ENCODE measurements at regions not wholly inside any gene's neighbourhood (a gene's known extent, or its start where the extent isn't known, plus 50 kb on each side); places are given as distances from the start of the nearest gene placed in this dataset.
"Not testable (repeated sequence)": the region's sequence is repeated elsewhere in the genome, so short reads cannot be mapped to it uniquely, and the experiment has no call there.

DNA sequence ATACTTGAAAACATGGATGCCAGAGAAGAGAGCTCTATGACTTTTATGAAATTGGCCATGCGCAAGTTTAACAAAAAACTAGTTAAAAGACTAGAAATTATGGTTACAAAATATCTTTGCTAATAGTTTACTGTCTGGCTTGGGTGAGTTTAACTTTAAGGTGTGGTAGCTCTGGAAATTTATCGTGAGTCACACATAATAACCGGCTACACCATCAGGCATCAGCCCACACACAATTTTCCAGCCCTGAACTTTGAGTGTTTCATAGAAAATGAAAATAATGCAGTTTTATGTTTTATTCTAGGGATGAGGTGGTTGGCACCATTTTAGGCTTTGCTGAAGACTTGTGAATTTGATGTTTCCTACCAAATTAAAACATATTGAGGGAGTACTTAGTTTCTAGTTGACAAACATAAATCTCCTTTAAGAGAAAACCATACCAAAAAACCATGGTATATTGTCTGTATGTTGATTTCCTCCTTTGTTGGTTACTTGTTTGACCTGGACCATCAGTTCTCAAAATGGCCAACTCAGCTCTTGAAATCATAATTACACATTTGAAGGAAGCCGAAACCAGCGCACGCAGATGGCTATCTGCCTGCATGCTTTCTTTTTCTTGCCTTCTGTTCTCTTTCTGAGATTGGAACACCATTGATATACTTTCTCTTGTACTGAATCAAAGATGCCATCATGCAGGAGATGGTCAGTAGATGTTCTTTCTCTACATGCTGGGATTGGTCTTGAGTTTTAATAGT, 125.1 kb downstream of the AKAP11 start:
- no peak for DNase-seq (ENCODE audit: extremely low read depth in 1 of 2, low read depth in 1 of 2)

- DNase-seq (ENCODE audit: extremely low read depth in 1 of 2, low read depth in 1 of 2): no peak
These were observed 126.6 kb downstream of the AKAP11 start for GRCh38 chr13:42398533-42398932.

GRCh38 chr13:42400188-42400833, 128.4 kb downstream of the AKAP11 start:
- no peak for DNase-seq (ENCODE audit: extremely low read depth in 1 of 2, low read depth in 1 of 2)

GRCh38 chr13:42401376-42401775, 129.4 kb downstream of the AKAP11 start:
- DNase-seq (ENCODE audit: extremely low read depth in 1 of 2, low read depth in 1 of 2): no peak

GRCh38 chr13:42405665-42406390, 133.9 kb downstream of the AKAP11 start:
- DNase-seq (ENCODE audit: extremely low read depth in 1 of 2, low read depth in 1 of 2): peak in 1 of 2 donors; percentile 68

DNA sequence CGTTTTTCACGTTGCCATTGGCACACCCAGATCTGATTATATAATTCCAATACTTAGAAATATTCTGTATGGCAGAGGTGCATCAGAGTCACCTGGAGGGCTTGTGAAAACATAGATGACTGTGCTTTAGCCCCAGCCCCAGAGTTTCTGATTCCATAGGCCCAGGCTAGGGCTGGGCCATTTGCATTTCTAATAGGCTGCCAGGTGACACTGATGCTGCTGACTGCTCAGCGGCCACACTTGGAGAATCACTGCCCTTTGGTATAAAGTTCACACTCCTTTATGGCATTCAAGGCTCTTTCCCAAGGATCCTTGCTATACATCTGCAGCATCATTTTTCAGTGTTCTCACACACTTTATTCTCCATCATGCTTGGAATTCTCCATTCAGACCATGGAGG, 137.1 kb downstream of the AKAP11 start:
- no peak for DNase-seq (ENCODE audit: extremely low read depth in 1 of 2, low read depth in 1 of 2)

GRCh38 chr13:42409551-42409950, 137.6 kb downstream of the AKAP11 start:
- DNase-seq (ENCODE audit: extremely low read depth in 1 of 2, low read depth in 1 of 2): no peak

- no peak for DNase-seq (ENCODE audit: extremely low read depth in 1 of 2, low read depth in 1 of 2)
These were observed 141.0 kb downstream of the AKAP11 start for GRCh38 chr13:42412812-42413483.

DNA sequence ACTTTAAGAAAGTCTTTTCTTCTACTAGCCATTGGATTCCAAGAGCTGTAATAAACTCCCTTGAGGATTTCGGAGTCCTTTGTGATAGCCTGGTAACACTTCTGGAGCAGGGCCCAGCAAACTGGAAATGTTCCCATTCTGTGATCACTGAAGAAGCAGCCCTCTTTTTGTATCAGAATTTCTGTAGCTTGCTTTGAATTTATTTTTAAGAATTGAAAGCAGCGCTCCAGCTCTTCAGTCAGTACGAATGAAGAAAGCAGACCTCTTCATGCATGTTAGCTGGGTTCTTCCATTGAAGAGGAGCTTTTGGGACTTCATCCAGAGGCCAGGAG, 141.5 kb downstream of the AKAP11 start:
- no peak for DNase-seq (ENCODE audit: extremely low read depth in 1 of 2, low read depth in 1 of 2)

DNA sequence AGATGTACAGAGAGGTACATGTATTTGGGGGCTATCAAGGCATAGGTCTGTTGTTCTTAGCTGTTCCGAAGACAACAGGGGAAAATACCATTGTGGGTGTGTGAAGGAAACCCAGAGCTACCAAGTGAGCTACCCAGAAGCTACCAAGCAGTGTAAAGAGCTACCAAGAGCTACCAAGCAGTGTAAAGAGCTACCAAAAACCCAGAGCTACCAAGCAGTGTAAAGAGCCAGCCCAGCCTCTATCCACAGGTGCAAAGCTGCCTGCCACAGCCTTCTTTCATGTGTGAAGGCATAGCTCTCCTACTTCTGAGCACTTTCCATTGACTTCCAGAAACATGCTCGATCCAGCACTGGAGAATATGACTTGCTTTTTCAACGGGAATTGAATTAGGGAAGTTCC, 145.7 kb downstream of the AKAP11 start:
- DNase-seq (ENCODE audit: extremely low read depth in 1 of 2, low read depth in 1 of 2): no peak

DNA sequence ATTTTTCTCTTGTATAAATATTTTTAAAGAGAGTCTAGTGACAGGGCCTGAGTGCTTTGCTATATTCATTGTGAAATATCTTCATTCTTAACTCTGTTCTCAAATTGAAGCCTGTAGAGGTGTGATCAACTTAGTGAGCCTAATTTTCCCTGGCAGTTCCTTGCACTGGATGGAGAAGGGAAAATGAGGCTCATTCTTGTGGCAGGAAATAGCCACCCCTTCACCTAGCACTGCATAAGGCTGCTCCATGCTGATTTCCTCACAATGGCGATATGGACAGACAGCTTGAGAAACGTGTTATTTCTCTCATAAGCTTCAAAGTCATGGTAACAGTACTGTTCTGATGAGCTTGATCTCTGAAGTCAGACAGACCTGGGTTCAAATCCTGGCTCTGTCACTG, 146.2 kb downstream of the AKAP11 start:
- DNase-seq (ENCODE audit: extremely low read depth in 1 of 2, low read depth in 1 of 2): no peak

GRCh38 chr13:42420304-42420703, 148.4 kb downstream of the AKAP11 start:
- peak in 1 of 2 donors; percentile 71 for DNase-seq (ENCODE audit: extremely low read depth in 1 of 2, low read depth in 1 of 2)

GRCh38 chr13:42422681-42423080, 150.7 kb downstream of the AKAP11 start:
- DNase-seq (ENCODE audit: extremely low read depth in 1 of 2, low read depth in 1 of 2): no peak

DNA sequence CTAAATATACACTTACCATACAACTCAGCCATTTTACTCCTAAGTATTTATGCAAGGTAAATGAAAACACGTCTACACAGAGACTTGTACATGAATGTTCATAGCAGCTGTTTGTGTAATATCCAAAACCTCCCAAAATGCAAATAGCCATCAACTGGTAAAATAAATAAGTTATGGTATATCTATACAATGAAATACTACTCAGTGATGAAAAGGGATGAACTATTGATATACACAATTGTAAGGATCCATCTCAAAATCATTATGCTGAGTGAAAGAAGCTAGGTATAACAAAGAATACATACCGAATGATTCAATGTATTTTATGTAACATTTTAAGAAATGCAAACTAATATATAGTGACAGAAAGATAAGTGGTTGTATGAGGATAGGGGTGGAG, 149.8 kb upstream of the TNFSF11 start:
- DNase-seq (ENCODE audit: extremely low read depth in 1 of 2, low read depth in 1 of 2): no peak

DNA sequence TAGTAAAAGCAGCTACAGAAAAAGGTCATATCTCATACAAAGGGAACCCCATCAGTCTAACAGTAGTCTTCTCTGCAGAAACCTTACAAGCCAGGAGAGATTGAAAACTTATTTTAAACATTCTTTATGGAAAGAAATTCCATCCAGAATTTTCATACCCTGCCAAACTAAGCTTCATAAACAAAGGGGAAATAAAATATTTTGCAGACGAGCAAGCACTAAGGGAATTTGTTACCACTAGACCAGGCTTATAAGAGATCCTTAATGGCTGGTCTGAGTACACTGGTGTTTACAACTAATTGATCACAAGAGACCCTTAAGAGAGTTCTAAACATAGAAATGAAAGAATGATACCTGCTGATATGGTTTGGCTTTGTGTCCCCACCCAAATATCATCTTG, 128.6 kb upstream of the TNFSF11 start:
- DNase-seq (ENCODE audit: extremely low read depth in 1 of 2, low read depth in 1 of 2): no peak

- DNase-seq (ENCODE audit: extremely low read depth in 1 of 2, low read depth in 1 of 2): not testable (repeated sequence)
These were observed 127.4 kb upstream of the TNFSF11 start for GRCh38 chr13:42446597-42446996.

DNA sequence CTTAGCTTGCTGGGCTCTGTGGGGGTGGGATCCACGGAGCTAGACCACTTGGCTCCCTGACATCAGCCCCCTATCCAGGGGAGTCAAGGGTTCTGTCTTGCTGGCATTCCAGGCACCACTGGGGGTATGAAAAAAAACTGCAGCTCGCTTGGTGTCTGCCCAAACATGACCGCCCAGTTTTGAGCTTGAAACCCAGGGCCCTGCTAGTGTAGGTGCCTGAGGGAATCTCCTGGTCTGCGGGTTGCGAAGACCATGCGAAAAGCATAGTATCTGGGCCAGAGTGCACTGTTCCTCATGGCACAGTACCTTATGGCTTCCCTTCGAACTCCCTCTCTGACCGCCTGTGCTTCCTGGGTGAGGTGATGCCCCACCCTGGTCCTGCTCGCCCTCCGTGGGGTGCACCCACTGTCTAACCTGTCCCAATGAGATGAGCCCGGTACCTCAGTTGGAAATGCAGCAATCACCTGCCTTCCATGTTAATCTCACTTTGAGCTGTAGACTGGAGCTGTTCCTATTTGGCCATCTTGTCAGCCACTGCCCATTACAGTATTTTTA, 120.8 kb upstream of the TNFSF11 start:
- no peak for DNase-seq (ENCODE audit: extremely low read depth in 1 of 2, low read depth in 1 of 2)

GRCh38 chr13:42454749-42455148, 119.2 kb upstream of the TNFSF11 start:
- no peak for DNase-seq (ENCODE audit: extremely low read depth in 1 of 2, low read depth in 1 of 2)

DNA sequence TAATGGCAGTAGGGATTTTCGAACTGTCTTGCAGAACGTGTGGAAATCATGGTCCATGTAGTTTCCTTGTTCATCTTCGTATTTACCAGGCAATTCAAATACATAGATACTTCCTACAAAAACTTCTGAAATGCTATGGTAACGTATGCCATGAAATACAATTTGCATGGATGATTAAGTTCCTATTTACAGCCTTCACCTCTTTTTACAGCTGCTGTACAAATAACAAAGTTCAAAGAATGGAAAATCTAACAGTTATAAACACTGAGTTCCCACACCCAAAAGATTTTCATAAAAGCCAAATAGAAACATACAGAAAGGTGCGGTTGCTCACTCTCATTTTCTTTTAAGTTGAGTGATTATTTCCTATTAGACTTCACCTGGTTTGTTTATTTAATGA, 115.8 kb upstream of the TNFSF11 start:
- no peak for DNase-seq (ENCODE audit: extremely low read depth in 1 of 2, low read depth in 1 of 2)

- DNase-seq (ENCODE audit: extremely low read depth in 1 of 2, low read depth in 1 of 2): no peak
These were observed 107.8 kb upstream of the TNFSF11 start for GRCh38 chr13:42466123-42466522.

DNA sequence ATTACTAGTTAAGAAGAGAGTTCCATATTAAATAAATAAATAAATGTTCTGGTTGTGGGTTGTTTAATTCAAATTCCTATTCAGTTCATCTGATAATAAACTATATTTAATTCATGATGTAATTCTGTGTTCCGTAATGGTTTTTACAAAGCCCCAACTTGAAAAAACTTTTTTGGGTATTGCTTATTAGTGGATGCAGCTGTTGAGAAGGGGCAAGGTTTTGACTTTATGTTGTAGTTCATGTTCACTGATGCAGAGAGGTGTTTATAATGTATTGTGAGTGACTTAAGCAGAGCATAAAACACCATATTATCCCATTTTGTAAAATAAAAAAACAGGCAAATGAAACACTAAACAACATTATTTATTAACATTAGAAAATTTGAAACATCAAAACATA, 107.3 kb upstream of the TNFSF11 start:
- no peak for DNase-seq (ENCODE audit: extremely low read depth in 1 of 2, low read depth in 1 of 2)
